Heart right ventricle (tissue), 16 donors: ENCODE measurements at regions not wholly inside any gene's neighbourhood (a gene's known extent, or its start where the extent isn't known, plus 50 kb on each side); places are given as distances from the start of the nearest gene placed in this dataset.

ENCODE experiments used
- ATAC-seq, 8 donors: fragments of 200-7000 bp; cut with Tn5 transposase; one replicate each; pipeline ENCODE4 v1.9.1; 2020; ENCODE audit warnings: mild to moderate bottlenecking in 8 of 8, moderate library complexity in 8 of 8, moderate number of reproducible peaks in 1 of 8
- DNase-seq, 2 donors: peaks; one replicate each; pipeline ENCODE4 v3.0.0-alpha.2; 2020
- H3K27ac ChIP-seq, 10 donors: fragments of 200-600 bp; sonication (generic) in 2 of 10; one replicate each; pipeline versions ENCODE4 v1.5.0 to v1.8.0; 2020 to 2022; ENCODE audit warnings: mild to moderate bottlenecking in 3 of 10
- H3K27me3 ChIP-seq, 7 donors: fragments of 200-600 bp; one replicate each; pipeline ENCODE4 v1.8.0; 2021 to 2022; ENCODE audit warnings: mild to moderate bottlenecking in 2 of 7
- H3K36me3 ChIP-seq, 9 donors: fragments of 200-600 bp; sonication (generic) in 1 of 9; one replicate each; pipeline versions ENCODE4 v1.5.0 to v1.8.0; 2020 to 2022; ENCODE audit warnings: mild to moderate bottlenecking in 2 of 9
- H3K4me1 ChIP-seq, 9 donors: fragments of 200-600 bp; sonication (generic) in 1 of 9; one replicate each; pipeline versions ENCODE4 v1.5.0 to v1.8.0; 2020 to 2022; ENCODE audit warnings: mild to moderate bottlenecking in 4 of 9
- H3K4me3 ChIP-seq, 10 donors: fragments of 200-600 bp; sonication (generic) in 2 of 10; one replicate each; pipeline versions ENCODE4 v1.5.0 to v1.8.0; 2020 to 2022; ENCODE audit warnings: mild to moderate bottlenecking in 7 of 10, moderate library complexity in 2 of 10
- H3K9me3 ChIP-seq, 11 donors: fragments of 200-600 bp in 10 of 11; sonication (generic) in 2 of 11; one replicate each; pipeline versions ENCODE4 v1.5.0 to v1.8.0; 2013 to 2022; ENCODE audit warnings: mild to moderate bottlenecking in 2 of 11, control low read depth in 1 of 11, moderate library complexity in 1 of 11
- CTCF ChIP-seq, 9 donors: fragments of 200-600 bp; sonication (generic) in 2 of 9; IDR thresholded peaks; one replicate each; pipeline versions ENCODE4 v1.5.0 to v1.8.0; 2021 to 2022; ENCODE audit warnings: antibody characterized with exemption in 9 of 9, mild to moderate bottlenecking in 5 of 9, moderate library complexity in 1 of 9
- WGBS, 2 donors: extraction: QIAGEN DNeasy Blood & Tissue Kit; methylation state at CpG; one replicate each; pipeline ENCODE4 v1.1.7; 2013; ENCODE audit warnings: inconsistent platforms in 1 of 2; 5-methylcytosine and 5-hydroxymethylcytosine counted together
- intact Hi-C, 10 donors: fragments of 100-400 bp; cut with DNase I; formaldehyde crosslinking; loops; one replicate each; pipeline versions ENCODE4 v1.11.1 to v1.14.2; 2022
- donor health status: Arrhythmogenic right ventricular cardiomyopathy.
- donor health status: ischemic (EF 13 %, LVEDD 7.1; RV severe dilation, severe dysfunction).
- donor health status: healthy with polysubstance abuse.
- donor health status: DM: no; HTN: yes; CAD: no.
- donor health status: DM: no; HTN: no; CAD: no.
- donor health status: ischemic (EF 25% LVEDD 6.9; RV normal size, moderate dysfunction).
- donor health status: ischemic (EF 25% LVEDD 5.7; RV mildly dilated, moderate dysfunction).
- donor health status: healthy.
- donor health status: DM: yes; HTN: yes; CAD: no.
- donor health status: Ischemic cardiomyopathy.
- donor health status: ischemic (EF 35%, LVEDD 5.7; RV mildly dilated, moderate dysfunction).
- donor health status: nonischemic (EF 11% LVEDD 7.7; RV severe dilation, severe dysfunction).
- donor health status: DM: yes; HTN: yes; CAD: no.
- donor health status: PGD.
- donor health status: ischemic (EF 29% LVEDD 5.4; RV normal size, mild dysfunction).
- donor health status: nonischemic (EF 23%, LVEDD 6.1; RV moderate dilation, normal function).

GRCh38 chr3:146892041-146892440 is 286.9 kb upstream of the PLSCR5 start:
- Histone ChIP-seq H3K36me3 (no peaks in the 10 kb centered on the region), H3K27me3 (no peaks in the 10 kb centered on the region), H3K27ac (no peak overlapping the region), H3K4me1 (peaks cover 0 to 8% (median 0%) of the 10 kb centered on the region in 9 donors), H3K9me3 (peaks cover 0 to 3% (median 0%) of the 10 kb centered on the region in 11 donors), H3K4me3 (no peak overlapping the region)
- intact Hi-C loops, result no loop called here
- TF ChIP-seq CTCF (IDR thresholded peaks at IDR 0.05), result no peak
- no peak for ATAC-seq
- no peak for DNase-seq
- 83 to 91% methylated on average over 5 of the region's 5 CpGs for WGBS, 2 donors

GRCh38 chr3:146889626-146890025 is 284.5 kb upstream of the PLSCR5 start:
- no peaks in the 10 kb centered on the region for H3K9me3 ChIP-seq
- H3K4me1 ChIP-seq, result no peaks in the 10 kb centered on the region
- 75 to 77% methylated on average over 1 of the region's 1 CpG for WGBS, 2 donors
- H3K4me3 ChIP-seq, result no peak overlapping the region
- DNase-seq, result no peak
- H3K36me3 ChIP-seq, result no peaks in the 10 kb centered on the region
- TF ChIP-seq CTCF (IDR thresholded peaks at IDR 0.05), result no peak
- no peak overlapping the region for H3K27ac ChIP-seq
- H3K27me3 ChIP-seq, result no peaks in the 10 kb centered on the region
- intact Hi-C loops, result no loop called here
- no peak for ATAC-seq

- no peak for ATAC-seq
- Histone ChIP-seq H3K27me3 (no peaks in the 10 kb centered on the region), H3K27ac (no peak overlapping the region), H3K9me3 (no peaks in the 10 kb centered on the region), H3K4me3 (no peak overlapping the region), H3K4me1 (no peaks in the 10 kb centered on the region), H3K36me3 (no peaks in the 10 kb centered on the region)
- DNase-seq, result no peak
- intact Hi-C loops, result no loop called here
- TF ChIP-seq CTCF (IDR thresholded peaks at IDR 0.05), result no peak
- WGBS, 2 donors, result 84 to 90% methylated on average over 4 of the region's 4 CpGs
Observed at GRCh38 chr3:146888176-146888575, 283.0 kb upstream of the PLSCR5 start.

GRCh38 chr3:146884721-146885120 is 279.6 kb upstream of the PLSCR5 start:
- DNase-seq (no peak), ATAC-seq (no peak)
- no peak overlapping the region for H3K4me3 ChIP-seq
- H3K27ac ChIP-seq, result no peak overlapping the region
- 65% methylated on average over 4 of the region's 4 CpGs for whole genome bisulfite sequencing, 2 donors
- TF ChIP-seq CTCF (IDR thresholded peaks at IDR 0.05), result no peak
- no peaks in the 10 kb centered on the region for H3K36me3 ChIP-seq
- H3K9me3 ChIP-seq, result no peaks in the 10 kb centered on the region
- no peaks in the 10 kb centered on the region for H3K4me1 ChIP-seq
- H3K27me3 ChIP-seq, result no peaks in the 10 kb centered on the region
- intact Hi-C loops, result no loop called here

GRCh38 chr3:146884296-146884695 is 279.1 kb upstream of the PLSCR5 start:
- ATAC-seq, result no peak
- no peaks in the 10 kb centered on the region for H3K27me3 ChIP-seq
- WGBS, 2 donors, result 79 to 91% methylated on average over 2 of the region's 2 CpGs
- no peaks in the 10 kb centered on the region for H3K9me3 ChIP-seq
- no peak overlapping the region for H3K4me3 ChIP-seq
- intact Hi-C loops, result no loop called here
- no peak for TF ChIP-seq CTCF (IDR thresholded peaks at IDR 0.05)
- no peak overlapping the region for H3K27ac ChIP-seq
- H3K36me3 ChIP-seq, result no peaks in the 10 kb centered on the region
- DNase-seq, result no peak
- no peaks in the 10 kb centered on the region for H3K4me1 ChIP-seq
